Liver (tissue), 8 donors: ENCODE measurements at regions not wholly inside any gene's neighbourhood (a gene's known extent, or its start where the extent isn't known, plus 50 kb on each side); places are given as distances from the start of the nearest gene placed in this dataset.

ENCODE experiments used
- DNase-seq: peaks from one replicate; pipeline ENCODE4 v3.0.0-alpha.2; 2017; ENCODE audit warnings: low spot score
- H3K27ac ChIP-seq, 2 donors: one replicate each; pipeline ENCODE4 v1.7.0; 2013; ENCODE audit warnings: inconsistent platforms in 2 of 2, low read length in 2 of 2, control low read depth in 1 of 2, low read depth in 1 of 2, mild to moderate bottlenecking in 1 of 2
- H3K27me3 ChIP-seq, 4 donors: one replicate each; pipeline versions ENCODE4 v1.6.1 to v1.7.0; 2013; ENCODE audit warnings: low read length in 3 of 4, inconsistent platforms in 1 of 4, mild to moderate bottlenecking in 1 of 4, moderate library complexity in 1 of 4; ENCODE audit not compliant: control insufficient read depth in 4 of 4, insufficient read depth in 4 of 4
- H3K36me3 ChIP-seq, 4 donors: one replicate each; pipeline versions ENCODE4 v1.6.1 to v1.7.0; 2013; ENCODE audit warnings: low read length in 3 of 4, mild to moderate bottlenecking in 3 of 4, low read depth in 1 of 4, moderate library complexity in 1 of 4; ENCODE audit not compliant: control insufficient read depth in 4 of 4, insufficient read depth in 3 of 4
- H3K4me1 ChIP-seq, 4 donors: one replicate each; pipeline versions ENCODE4 v1.6.1 to v1.7.0; 2013; ENCODE audit warnings: low read length in 3 of 4, mild to moderate bottlenecking in 3 of 4, moderate library complexity in 1 of 4; ENCODE audit not compliant: control insufficient read depth in 4 of 4, insufficient read depth in 4 of 4
- H3K4me3 ChIP-seq, 3 donors: one replicate each; pipeline versions ENCODE4 v1.6.1 to v1.7.0; 2013; ENCODE audit warnings: low read length in 3 of 3, control low read depth in 1 of 3, low read depth in 1 of 3, mild to moderate bottlenecking in 1 of 3
- H3K9ac ChIP-seq, 2 donors: one replicate each; pipeline ENCODE4 v1.7.0; 2013; ENCODE audit warnings: low read length in 2 of 2, mild to moderate bottlenecking in 2 of 2, moderate library complexity in 2 of 2, control low read depth in 1 of 2, low read depth in 1 of 2
- H3K9me3 ChIP-seq, 4 donors: one replicate each; pipeline versions ENCODE4 v1.6.1 to v1.7.0; 2013; ENCODE audit warnings: low read length in 3 of 4; ENCODE audit not compliant: control insufficient read depth in 4 of 4
- ATF3 ChIP-seq: IDR thresholded peaks from 2 replicates; pipeline ENCODE4 v1.6.1; 2016; ENCODE audit warnings: antibody characterized with exemption
- CTCF ChIP-seq: fragments of 150-350 bp; IDR thresholded peaks from 2 replicates; pipeline ENCODE4 v1.5.1; 2017; ENCODE audit warnings: improper control_type of control experiment, low read depth, low read length; ENCODE audit not compliant: missing input control
- EGR1 ChIP-seq, 2 donors: IDR thresholded peaks; 2 replicates each; pipeline ENCODE4 v1.6.1; 2016 to 2018; ENCODE audit warnings: antibody characterized with exemption in 2 of 2, low read depth in 2 of 2
- FOXA1 ChIP-seq: IDR thresholded peaks from 2 replicates; pipeline ENCODE4 v1.6.1; 2016; ENCODE audit warnings: antibody characterized with exemption
- FOXA2 ChIP-seq: IDR thresholded peaks from 2 replicates; pipeline ENCODE4 v1.6.1; 2016; ENCODE audit warnings: antibody characterized with exemption
- GABPA ChIP-seq, 2 donors: IDR thresholded peaks in 1 of 2; conservative IDR thresholded peaks in 1 of 2; 2 replicates each; pipeline ENCODE4 v1.6.1; 2016; ENCODE audit warnings: antibody characterized with exemption in 2 of 2, mild to moderate bottlenecking in 1 of 2, moderate library complexity in 1 of 2
- HNF4A ChIP-seq, 2 donors: conservative IDR thresholded peaks; 2 replicates each; pipeline ENCODE4 v1.6.1; 2016; ENCODE audit warnings: antibody characterized with exemption in 2 of 2, mild to moderate bottlenecking in 2 of 2
- HNF4G ChIP-seq: IDR thresholded peaks from 2 replicates; pipeline ENCODE4 v1.6.1; 2016; ENCODE audit warnings: antibody characterized with exemption
- JUND ChIP-seq, 2 donors: IDR thresholded peaks; 2 replicates each; pipeline ENCODE4 v1.6.1; 2016; ENCODE audit warnings: antibody characterized with exemption in 2 of 2
- MAX ChIP-seq: IDR thresholded peaks from 2 replicates; pipeline ENCODE4 v1.6.1; 2016; ENCODE audit warnings: antibody characterized with exemption
- NR2F2 ChIP-seq: IDR thresholded peaks from 2 replicates; pipeline ENCODE4 v1.6.1; 2016; ENCODE audit warnings: antibody characterized with exemption
- RAD21 ChIP-seq, 2 donors: IDR thresholded peaks; 2 replicates each; pipeline ENCODE4 v1.6.1; 2016; ENCODE audit warnings: antibody characterized with exemption in 2 of 2, mild to moderate bottlenecking in 2 of 2
- RXRA ChIP-seq, 2 donors: IDR thresholded peaks; 2 replicates each; pipeline ENCODE4 v1.6.1; 2017 to 2018; ENCODE audit warnings: antibody characterized with exemption in 2 of 2, mild to moderate bottlenecking in 1 of 2
- SP1 ChIP-seq: IDR thresholded peaks from 2 replicates; pipeline ENCODE4 v1.6.1; 2018; ENCODE audit warnings: antibody characterized with exemption, mild to moderate bottlenecking
- TAF1 ChIP-seq: conservative IDR thresholded peaks from 2 replicates; pipeline ENCODE4 v1.6.1; 2016; ENCODE audit warnings: antibody characterized with exemption, mild to moderate bottlenecking
- YY1 ChIP-seq: IDR thresholded peaks from 2 replicates; pipeline ENCODE4 v1.6.1; 2016; ENCODE audit warnings: antibody characterized with exemption, mild to moderate bottlenecking
- ZBTB33 ChIP-seq: IDR thresholded peaks from 2 replicates; pipeline ENCODE4 v1.6.1; 2016; ENCODE audit warnings: antibody characterized with exemption
- WGBS: extraction: QIAGEN DNeasy Blood & Tissue Kit; methylation state at CpG from one replicate; pipeline ENCODE4 v1.1.7; 2013; 5-methylcytosine and 5-hydroxymethylcytosine counted together
- TF ChIP-seq, protein P1 (sequence below): IDR thresholded peaks from 2 replicates; pipeline ENCODE4 v1.6.1; 2016; ENCODE audit warnings: antibody characterized with exemption, mild to moderate bottlenecking
- donor health status: healthy.
- donor health status: healthy.
- donor health status: healthy.
- donor health status: healthy.
- donor health status: healthy.

DNA sequence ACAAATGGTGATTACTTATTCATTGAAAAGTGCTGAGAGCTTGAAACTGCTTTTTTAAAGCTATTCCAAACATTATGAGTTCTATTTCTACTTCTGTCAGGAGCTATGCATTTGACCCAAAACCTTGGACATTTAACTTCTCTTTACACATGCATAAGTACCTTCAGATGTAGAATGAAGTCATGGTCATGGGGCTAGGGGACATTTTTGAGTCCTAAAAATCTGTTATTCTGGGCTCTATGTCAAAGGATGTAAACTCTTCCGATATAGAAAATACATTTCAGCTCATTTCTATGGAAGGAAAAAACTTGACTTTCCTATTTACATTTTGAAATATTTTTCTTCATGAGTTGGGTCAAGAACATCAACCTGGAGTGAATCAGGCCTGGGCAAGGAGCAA is 179.5 kb upstream of the CXCL12 start:
- TF ChIP-seq JUND (IDR thresholded peaks at IDR 0.05) (no peak), ATF3 (no peak), MAX (no peak), CTCF (no peak), HNF4G (no peak), ZBTB33 (no peak), SP1 (no peak), GABPA (IDR thresholded peaks at IDR 0.05 in 1 of 2, conservative IDR thresholded peaks at IDR 0.05 in 1 of 2) (no peak), EGR1 (IDR thresholded peaks at IDR 0.05; ENCODE audit: low read depth in 2 of 2) (no peak), FOXA1 (no peak), YY1 (no peak), HNF4A (conservative IDR thresholded peaks at IDR 0.05) (no peak), FOXA2 (no peak), NR2F2 (no peak), RAD21 (IDR thresholded peaks at IDR 0.05) (no peak), TAF1 (no peak), RXRA (IDR thresholded peaks at IDR 0.05) (no peak)
- TF ChIP-seq, protein P1, sequence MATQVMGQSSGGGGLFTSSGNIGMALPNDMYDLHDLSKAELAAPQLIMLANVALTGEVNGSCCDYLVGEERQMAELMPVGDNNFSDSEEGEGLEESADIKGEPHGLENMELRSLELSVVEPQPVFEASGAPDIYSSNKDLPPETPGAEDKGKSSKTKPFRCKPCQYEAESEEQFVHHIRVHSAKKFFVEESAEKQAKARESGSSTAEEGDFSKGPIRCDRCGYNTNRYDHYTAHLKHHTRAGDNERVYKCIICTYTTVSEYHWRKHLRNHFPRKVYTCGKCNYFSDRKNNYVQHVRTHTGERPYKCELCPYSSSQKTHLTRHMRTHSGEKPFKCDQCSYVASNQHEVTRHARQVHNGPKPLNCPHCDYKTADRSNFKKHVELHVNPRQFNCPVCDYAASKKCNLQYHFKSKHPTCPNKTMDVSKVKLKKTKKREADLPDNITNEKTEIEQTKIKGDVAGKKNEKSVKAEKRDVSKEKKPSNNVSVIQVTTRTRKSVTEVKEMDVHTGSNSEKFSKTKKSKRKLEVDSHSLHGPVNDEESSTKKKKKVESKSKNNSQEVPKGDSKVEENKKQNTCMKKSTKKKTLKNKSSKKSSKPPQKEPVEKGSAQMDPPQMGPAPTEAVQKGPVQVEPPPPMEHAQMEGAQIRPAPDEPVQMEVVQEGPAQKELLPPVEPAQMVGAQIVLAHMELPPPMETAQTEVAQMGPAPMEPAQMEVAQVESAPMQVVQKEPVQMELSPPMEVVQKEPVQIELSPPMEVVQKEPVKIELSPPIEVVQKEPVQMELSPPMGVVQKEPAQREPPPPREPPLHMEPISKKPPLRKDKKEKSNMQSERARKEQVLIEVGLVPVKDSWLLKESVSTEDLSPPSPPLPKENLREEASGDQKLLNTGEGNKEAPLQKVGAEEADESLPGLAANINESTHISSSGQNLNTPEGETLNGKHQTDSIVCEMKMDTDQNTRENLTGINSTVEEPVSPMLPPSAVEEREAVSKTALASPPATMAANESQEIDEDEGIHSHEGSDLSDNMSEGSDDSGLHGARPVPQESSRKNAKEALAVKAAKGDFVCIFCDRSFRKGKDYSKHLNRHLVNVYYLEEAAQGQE: no peak
- no peaks in the 10 kb centered on the region for H3K4me1 ChIP-seq
- WGBS: 91% methylated on average over 1 of the region's 1 CpG
- no peaks in the 10 kb centered on the region for H3K36me3 ChIP-seq
- no peak for DNase-seq
- H3K9me3 ChIP-seq: no peaks in the 10 kb centered on the region
- no peak overlapping the region for H3K4me3 ChIP-seq
- no peak overlapping the region for H3K9ac ChIP-seq
- H3K27me3 ChIP-seq: peaks cover 0 to 2% (median 0%) of the 10 kb centered on the region in 4 donors
- no peak overlapping the region for H3K27ac ChIP-seq
